ENCODE measurements at regions not wholly inside any gene's neighbourhood (a gene's known extent, or its start where the extent isn't known, plus 50 kb on each side); places are given as distances from the start of the nearest gene placed in this dataset.
"Not testable (repeated sequence)": the region's sequence is repeated elsewhere in the genome, so short reads cannot be mapped to it uniquely, and the experiment has no call there.

DNA sequence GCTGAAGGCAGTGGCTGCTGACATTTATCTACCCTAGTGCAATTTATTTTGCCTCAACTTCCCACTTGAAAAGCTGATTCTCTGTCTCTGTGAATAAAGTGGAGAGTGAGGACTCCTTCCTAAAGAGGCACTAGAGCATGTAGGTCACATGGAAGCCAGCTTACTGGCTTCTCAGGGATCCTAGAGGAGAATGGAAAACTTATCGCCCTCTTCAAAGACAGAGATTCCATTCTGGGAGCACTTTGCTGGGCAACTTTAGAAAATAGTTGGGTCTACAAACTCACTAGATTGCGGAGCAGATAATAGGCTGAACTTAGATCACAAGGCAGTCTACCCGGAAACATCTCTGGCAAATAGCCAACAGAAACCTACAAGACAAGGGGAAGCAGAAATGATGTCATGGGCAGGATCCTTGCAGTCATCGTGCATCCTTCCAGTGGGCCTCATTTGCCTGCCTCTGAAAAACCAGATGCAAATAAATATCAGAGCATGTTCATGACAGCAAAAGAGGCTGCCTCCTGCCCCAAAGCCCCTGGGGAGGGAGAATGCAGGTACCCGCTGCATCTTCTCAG lies 104.8 kb upstream of the BARHL2 start:
- no peaks in the 10 kb centered on the region for H3K4me1 ChIP-seq
- H3K9me3 ChIP-seq, result no peaks in the 10 kb centered on the region
- WGBS, 2 donors (ENCODE audit: low coverage in 1 of 2), result 91 to 95% methylated on average over 3 to 4 of the region's 5 CpGs
- no peak overlapping the region for H3K27ac ChIP-seq
- no peak for TF ChIP-seq POLR2AphosphoS5 (IDR thresholded peaks at IDR 0.05)
- TF ChIP-seq EP300 (IDR thresholded peaks at IDR 0.05), result no peak
- no peak for TF ChIP-seq CTCF (IDR thresholded peaks at IDR 0.05)
- TF ChIP-seq POLR2A (IDR thresholded peaks at IDR 0.05), result no peak
- H3K36me3 ChIP-seq, result no peaks in the 10 kb centered on the region
- H3K27me3 ChIP-seq, result no peaks in the 10 kb centered on the region
- H3K4me3 ChIP-seq, result no peak overlapping the region
- no peak for ATAC-seq

GRCh38 chr1:90821152-90821787 lies 104.2 kb upstream of the BARHL2 start:
- Histone ChIP-seq H3K36me3 (no peaks in the 10 kb centered on the region), H3K9me3 (no peaks in the 10 kb centered on the region), H3K27me3 (no peaks in the 10 kb centered on the region), H3K4me3 (no peak overlapping the region), H3K27ac (no peak overlapping the region), H3K4me1 (no peaks in the 10 kb centered on the region)
- ATAC-seq, result no peak
- TF ChIP-seq POLR2AphosphoS5 (IDR thresholded peaks at IDR 0.05) (no peak), POLR2A (IDR thresholded peaks at IDR 0.05) (no peak)
- 64 to 73% methylated on average over 5 of the region's 5 CpGs for WGBS, 2 donors (ENCODE audit: low coverage in 1 of 2)

DNA sequence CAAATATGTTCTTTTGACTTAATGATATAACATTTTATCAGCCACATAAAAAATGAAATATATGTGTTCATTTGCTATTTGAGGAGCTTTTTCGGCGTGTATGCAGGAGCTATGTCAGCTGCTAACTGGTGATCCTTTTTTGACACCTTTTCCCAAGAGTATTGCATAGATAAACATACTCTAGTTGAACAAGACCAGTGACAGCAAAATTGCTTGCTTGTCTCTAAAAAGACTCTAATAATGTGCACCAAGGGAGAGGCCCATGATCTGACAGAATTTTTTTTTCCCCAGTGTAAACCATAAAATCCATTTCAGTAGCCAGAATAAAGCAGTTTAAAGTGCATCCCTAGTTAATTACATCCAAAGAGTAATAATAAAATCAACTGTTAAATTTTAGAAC lies 103.6 kb upstream of the BARHL2 start:
- H3K9me3 ChIP-seq, result no peaks in the 10 kb centered on the region
- 75 to 80% methylated on average over 2 of the region's 2 CpGs for WGBS, 2 donors (ENCODE audit: low coverage in 1 of 2)
- no peak for ATAC-seq
- H3K27me3 ChIP-seq, result no peaks in the 10 kb centered on the region
- H3K36me3 ChIP-seq, result no peaks in the 10 kb centered on the region
- H3K4me1 ChIP-seq, result no peaks in the 10 kb centered on the region
- H3K27ac ChIP-seq, result no peak overlapping the region
- TF ChIP-seq EP300 (IDR thresholded peaks at IDR 0.05) (no peak), POLR2A (IDR thresholded peaks at IDR 0.05) (no peak), POLR2AphosphoS5 (IDR thresholded peaks at IDR 0.05) (no peak), CTCF (IDR thresholded peaks at IDR 0.05) (no peak)
- no peak overlapping the region for H3K4me3 ChIP-seq

- WGBS, 2 donors (ENCODE audit: low coverage in 1 of 2), result 62 to 72% methylated on average over 2 of the region's 3 CpGs
These were observed 100.3 kb upstream of the BARHL2 start for GRCh38 chr1:90817399-90817798.

GRCh38 chr1:90812237-90812636 lies 95.1 kb upstream of the BARHL2 start:
- not testable (repeated sequence) for H3K27me3 ChIP-seq, H3K4me3 ChIP-seq, H3K4me1 ChIP-seq, H3K9me3 ChIP-seq, ATAC-seq, H3K36me3 ChIP-seq, H3K27ac ChIP-seq
- 78 to 88% methylated on average over 4 to 6 of the region's 6 CpGs for WGBS, 2 donors (ENCODE audit: low coverage in 1 of 2)

More at GRCh38 chr1:90817399-90817798, 100.3 kb upstream of the BARHL2 start:
- no peak overlapping the region for H3K4me3 ChIP-seq
- no peak overlapping the region for H3K27ac ChIP-seq
- no peaks in the 10 kb centered on the region for H3K9me3 ChIP-seq
- no peaks in the 10 kb centered on the region for H3K36me3 ChIP-seq
- H3K27me3 ChIP-seq, result no peaks in the 10 kb centered on the region
- H3K4me1 ChIP-seq, result no peaks in the 10 kb centered on the region
- no peak for ATAC-seq
- no peak for TF ChIP-seq POLR2AphosphoS5 (IDR thresholded peaks at IDR 0.05)
- TF ChIP-seq EP300 (IDR thresholded peaks at IDR 0.05), result no peak
- TF ChIP-seq POLR2A (IDR thresholded peaks at IDR 0.05), result no peak
- no peak for TF ChIP-seq CTCF (IDR thresholded peaks at IDR 0.05)

GRCh38 chr1:90811444-90811950 lies 94.4 kb upstream of the BARHL2 start:
- H3K27ac ChIP-seq, H3K27me3 ChIP-seq, H3K9me3 ChIP-seq, H3K4me1 ChIP-seq, ATAC-seq, H3K4me3 ChIP-seq, H3K36me3 ChIP-seq: not testable (repeated sequence)
- WGBS, 2 donors (ENCODE audit: low coverage in 1 of 2), result 56 to 87% methylated on average over 2 to 5 of the region's 5 CpGs
